GM18505 (cell line): ENCODE measurements at regions not wholly inside any gene's neighbourhood (a gene's known extent, or its start where the extent isn't known, plus 50 kb on each side); places are given as distances from the start of the nearest gene placed in this dataset.

Source experiments
- ATAC-seq: cut with Tn5 transposase; IDR thresholded peaks from one replicate; pipeline ENCODE4 v1.9.1; 2021; ENCODE audit not compliant: unreplicated experiment
- POLR2A ChIP-seq: IDR thresholded peaks from 4 replicates; pipeline ENCODE4 v1.6.1; 2011; ENCODE audit warnings: borderline replicate concordance; ENCODE audit not compliant: insufficient read depth, insufficient read length; ENCODE audit errors: extremely low read depth

DNA sequence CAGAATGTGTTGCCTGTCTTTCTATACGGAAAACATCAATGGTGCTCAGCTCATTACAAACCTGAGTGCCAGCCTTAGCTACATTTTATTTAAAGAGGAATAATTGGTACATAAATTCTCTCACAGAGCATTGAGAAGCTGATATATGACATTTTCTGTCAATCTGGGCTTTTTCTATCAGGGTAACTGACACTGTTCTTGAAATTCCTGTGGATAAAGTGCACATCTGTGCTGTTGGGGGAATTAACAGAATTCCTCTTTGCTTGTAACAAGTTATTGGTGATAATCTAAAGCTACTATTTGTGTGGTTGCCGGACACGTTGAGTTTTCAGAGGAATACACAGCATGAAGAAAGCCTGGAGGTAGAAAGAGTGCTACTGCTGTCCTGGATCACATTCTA, 668.6 kb downstream of the SORCS1 start:
- no peak for ATAC-seq
- no peak for TF ChIP-seq POLR2A

DNA sequence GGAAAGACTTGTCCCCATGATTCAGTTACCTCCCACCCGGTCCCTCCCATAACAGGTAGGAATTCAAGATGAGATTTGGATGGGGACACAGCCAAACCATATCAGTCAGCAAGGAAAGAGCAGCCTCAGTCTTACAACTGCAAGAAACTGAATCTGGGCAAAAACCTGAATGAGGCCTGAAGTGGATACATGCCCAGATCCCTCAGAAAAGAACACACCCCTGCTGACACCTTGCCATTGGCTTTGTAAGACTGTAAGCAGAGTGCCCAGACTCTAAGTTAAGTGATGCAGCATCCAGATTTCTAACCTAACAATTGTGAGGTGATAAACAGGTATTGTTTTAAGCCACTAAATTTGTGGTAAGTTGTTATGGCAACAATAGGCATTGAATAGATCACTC, 670.8 kb downstream of the SORCS1 start:
- TF ChIP-seq POLR2A, result no peak
- ATAC-seq, result no peak

DNA sequence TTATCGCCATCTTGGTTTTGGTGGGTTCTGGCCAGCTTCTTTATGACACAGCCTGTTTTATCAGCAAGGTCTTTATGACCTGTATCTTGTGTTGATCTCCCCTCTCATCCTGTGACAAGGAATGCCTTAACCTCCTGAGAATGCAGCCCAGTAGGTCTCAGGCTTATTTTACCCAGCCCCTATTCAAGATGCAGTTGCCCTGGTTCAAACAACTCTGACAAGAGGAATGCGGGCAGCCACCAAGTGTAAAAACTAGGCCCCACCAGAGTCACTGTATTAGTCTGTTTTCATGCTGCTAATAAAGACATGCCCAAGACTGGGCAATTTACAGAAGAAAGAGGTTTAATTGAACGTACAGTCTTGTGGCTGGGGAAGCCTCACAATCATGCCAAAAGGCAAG, 671.3 kb downstream of the SORCS1 start:
- ATAC-seq, result no peak
- no peak for TF ChIP-seq POLR2A

DNA sequence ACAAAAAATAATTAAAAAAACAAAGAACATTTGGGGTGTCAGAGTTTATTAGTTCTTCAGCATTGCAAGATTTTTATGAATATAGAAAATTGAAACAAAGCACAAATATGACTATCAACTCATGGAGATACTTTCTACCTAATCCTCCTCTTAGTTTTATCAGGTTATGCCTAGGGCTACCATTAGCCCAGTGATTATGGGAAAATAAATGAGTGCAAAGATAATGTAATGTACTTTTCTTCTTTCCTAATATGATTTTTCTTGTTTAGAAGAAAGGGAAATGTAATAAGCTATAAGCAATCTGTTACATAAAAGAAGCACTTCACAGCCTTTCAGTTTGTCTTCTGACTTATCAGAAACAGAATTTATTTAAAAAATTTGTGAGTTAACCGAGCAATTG, 676.8 kb downstream of the SORCS1 start:
- no peak for TF ChIP-seq POLR2A
- no peak for ATAC-seq

DNA sequence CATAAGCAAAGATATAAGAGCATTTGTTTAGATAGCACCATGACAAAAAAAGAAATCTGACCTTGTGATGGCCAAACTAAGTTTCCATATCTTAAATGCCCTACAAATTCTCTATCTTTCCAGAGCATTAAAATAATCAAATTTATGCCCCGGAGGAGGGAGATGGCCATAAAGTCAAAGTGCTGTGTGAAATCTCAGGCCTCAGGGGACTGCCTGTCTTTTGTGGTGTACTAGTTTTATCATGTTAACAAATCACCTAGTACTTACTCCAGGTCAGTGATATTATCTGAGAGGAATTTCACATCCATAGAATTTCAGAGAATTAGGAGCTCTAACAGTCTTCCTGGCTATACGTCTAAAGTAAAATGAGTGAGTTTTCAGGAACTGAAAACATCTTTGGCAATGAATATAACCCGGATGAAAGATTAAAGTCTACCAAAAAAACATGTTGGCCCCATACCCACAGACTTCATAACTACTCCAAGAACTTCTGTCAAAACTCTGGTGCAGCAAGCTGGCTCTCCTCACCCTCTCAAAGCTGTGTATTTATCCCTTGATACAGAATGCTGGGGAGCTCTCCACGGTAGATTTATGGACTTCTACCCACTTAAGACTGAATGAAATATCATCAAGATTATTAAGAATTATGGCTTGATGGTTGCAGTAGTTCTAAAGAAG, 682.8 kb downstream of the SORCS1 start:
- ATAC-seq, result no peak
- no peak for TF ChIP-seq POLR2A

DNA sequence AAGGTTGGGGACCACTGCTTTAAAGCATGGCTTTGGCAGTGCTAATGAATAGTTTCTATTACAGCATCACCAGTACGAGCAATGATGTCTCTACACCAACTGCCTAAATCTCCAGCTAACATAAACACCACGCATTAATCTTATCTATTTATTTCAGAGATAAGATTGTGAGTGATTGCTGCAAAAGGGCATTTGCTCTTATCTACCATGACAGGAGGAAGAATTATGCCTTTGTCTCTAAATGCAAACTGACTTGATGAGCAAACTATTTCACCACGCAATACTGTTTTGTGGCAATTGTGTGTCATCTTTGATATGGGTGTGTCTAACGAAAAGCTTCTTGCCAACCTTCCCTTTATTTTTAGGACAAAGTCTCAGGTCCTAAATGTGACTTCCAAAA, 684.9 kb downstream of the SORCS1 start:
- TF ChIP-seq POLR2A, result no peak
- ATAC-seq, result no peak

DNA sequence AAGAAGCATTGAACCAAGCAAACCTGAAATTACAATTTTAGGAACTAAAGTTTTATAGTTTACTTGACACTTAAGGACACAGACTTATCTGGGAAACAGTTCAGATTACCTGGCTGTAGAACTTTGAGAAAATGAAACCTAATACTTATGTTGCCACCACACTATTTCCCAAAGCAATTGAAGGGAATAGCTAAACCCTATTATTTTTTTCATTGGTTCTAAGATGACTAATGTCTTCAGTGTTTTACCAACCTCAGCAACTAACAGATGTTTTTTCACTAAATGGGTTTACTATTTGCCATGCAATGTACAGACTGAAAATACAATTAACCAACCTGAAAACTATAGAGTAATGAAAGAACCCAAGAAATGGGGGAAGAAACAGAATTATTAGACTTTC, 689.6 kb downstream of the SORCS1 start:
- ATAC-seq, result no peak
- no peak for TF ChIP-seq POLR2A

DNA sequence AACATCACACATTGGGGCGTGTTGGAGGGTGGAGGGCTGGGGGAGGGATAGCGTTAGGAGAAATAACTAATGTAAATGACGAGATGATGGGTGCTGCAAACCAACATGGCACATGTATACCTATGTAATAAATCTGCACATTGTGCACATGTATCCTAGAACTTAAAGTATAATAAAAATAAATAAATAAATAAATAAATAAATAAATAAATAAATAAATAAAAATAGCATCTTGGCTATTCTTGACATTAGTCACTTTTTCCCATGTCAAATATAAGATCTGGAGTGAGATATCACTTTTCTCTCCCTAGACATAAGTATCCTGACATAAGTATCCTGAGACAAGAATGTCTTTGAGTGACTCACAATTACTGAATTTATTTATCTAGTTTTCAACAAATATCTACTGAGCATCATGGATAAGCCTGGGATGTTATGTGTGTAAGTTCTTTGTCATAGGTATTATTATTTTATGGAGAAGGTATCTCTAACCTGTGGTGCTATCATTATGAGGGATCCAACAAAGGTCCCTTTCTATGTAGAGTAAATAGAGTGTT, 691.3 kb downstream of the SORCS1 start:
- no peak for ATAC-seq
- no peak for TF ChIP-seq POLR2A

DNA sequence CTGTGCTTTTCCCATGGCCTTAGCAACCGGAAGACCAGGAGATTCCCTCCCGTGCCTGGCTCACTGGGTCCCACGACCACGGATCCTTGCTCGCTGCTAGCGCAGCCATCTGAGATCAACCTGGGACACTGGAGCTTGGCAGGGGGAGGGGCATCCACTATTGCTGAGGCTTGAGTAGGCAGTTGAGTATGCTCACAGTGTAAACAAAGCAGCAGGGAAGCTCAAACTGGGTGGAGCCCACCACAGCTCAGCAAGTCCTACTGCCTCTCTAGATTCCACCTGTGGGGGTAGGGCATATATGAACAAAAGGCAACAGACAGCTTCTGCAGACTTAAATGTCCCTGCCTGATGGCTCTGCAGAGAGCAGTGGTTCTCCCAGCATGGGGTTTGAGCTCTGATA, 697.0 kb downstream of the SORCS1 start:
- no peak for TF ChIP-seq POLR2A
- no peak for ATAC-seq

DNA sequence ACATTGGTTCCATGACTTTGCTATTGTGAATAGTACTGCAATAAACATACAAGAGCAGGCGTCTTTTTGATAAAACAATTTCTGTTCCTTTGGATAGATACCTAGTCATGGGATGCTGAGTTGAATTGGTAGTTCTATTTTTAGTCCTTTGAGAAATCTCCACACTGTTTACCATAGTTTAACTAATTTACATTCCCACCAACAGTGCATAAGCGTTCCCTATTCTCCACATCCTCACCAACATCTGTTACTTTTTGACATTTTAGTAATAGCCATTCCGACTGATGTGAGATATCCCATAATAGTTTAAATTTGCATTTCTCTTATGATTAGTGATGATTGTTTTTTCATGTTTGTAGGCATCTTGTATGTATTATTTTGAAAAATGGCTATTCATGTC, 707.0 kb downstream of the SORCS1 start:
- ATAC-seq, result no peak
- TF ChIP-seq POLR2A, result no peak

DNA sequence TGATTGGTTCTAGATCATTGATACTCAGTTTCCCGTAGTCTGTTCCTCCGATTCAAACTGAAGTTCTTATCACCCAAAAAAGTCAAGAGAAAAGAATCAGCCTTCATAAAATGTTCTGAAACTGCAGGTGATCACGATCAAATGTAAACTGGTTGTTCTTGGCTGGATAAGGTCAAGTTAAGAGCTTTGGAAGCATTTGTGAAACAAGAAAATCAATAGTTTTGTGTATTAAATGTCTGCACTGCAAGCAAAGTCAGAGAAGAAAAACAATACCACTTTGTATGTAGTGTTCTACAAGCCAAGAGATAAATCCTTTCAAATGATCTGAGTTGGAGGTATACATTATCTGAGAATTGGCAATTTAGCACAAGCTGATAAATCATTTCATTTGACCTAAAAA, 710.3 kb downstream of the SORCS1 start:
- ATAC-seq, result no peak
- TF ChIP-seq POLR2A, result no peak

DNA sequence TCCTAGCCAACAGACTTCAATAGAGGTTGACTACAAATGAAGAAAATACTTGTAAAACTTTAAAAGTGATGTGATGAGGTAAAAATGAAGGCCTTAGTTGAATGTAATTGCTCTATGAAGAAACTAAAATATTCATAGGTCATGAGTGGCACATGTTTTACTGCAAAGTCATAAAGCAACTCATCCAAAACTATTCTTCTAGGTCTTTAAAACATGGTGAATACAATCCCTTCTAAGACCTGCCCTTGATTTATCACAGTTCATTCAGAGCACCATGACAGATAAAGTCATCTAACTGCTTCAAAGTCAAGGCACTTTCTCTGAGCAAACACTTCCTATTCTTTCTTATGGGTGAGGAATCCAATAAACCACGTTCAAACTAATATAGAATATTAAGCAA, 713.5 kb downstream of the SORCS1 start:
- no peak for TF ChIP-seq POLR2A
- no peak for ATAC-seq

DNA sequence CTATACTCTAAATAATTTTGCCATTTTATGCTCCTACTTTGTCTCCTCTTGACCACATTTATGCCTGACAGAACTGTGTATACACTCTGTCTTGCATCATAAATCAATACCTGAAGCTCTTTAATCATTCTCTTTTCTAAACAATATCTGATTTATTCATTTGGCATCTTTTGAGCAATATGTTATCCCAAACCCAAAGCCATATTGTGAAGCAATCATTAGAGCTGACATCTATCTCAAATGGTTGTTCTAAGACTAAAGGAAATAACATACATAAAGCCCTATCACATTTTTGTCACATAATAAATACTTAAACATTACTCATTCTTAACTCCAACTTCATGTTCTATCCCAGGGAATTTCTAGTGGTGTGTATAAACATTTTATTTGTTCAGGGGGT, 717.6 kb downstream of the SORCS1 start:
- ATAC-seq, result no peak
- no peak for TF ChIP-seq POLR2A

DNA sequence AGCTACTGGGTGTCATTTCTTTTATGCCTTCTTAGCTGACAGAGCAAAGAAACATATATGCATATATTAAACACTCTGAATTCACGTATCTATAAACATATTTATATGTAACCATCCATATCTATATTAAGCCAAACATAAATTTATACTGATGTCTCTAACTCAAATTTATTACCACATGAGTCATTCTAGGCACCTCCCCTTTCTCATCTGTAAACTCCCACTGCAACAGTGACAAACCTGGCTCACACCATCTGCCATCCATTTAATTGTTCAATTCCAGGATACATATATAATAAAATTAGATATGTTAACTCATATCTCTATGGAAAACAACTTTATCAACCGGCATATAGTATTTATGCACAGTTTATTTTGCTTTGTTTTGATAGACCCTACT, 722.3 kb downstream of the SORCS1 start:
- no peak for TF ChIP-seq POLR2A
- ATAC-seq, result no peak

DNA sequence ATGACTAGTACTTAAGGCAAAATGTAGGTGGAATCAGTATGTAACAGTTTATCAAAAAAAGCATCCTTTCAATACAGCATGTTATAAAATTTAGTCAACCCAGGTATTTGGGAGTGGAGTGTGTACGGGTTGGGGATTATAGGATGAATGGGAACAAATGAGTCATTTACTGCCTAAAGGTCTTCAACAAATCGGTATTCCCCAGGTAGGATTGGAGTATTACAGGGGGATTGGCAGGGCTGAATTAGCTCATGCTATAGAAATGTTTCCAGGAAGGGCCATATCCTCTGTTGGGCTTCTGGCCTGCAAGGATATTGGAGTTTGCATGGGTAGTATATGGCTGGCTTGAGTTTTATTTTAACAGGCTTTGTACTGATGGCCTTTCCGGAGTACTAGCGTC, 723.7 kb downstream of the SORCS1 start:
- TF ChIP-seq POLR2A, result no peak

DNA sequence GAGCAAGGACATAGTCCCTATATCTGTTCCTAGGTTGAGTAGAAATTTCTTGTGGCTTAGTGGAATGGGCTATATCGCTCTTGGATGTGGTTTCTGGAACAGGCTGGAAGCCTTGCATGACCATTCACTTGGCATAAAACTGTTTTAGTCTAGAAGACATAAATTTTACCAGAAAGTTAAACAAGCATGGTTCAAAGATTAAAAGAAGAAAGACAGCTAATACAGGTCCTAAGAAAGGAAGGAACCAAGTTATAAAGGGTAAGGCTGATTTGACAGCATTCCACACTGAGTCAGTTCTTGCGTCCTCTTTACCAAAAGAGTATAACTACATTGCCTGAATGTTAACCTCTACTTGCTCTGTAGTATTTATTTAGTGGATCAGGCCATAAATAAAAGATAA, 724.2 kb downstream of the SORCS1 start:
- ATAC-seq, result no peak
- no peak for TF ChIP-seq POLR2A

More for the DNA sequence above, 723.7 kb downstream of the SORCS1 start:
- ATAC-seq, result no peak

DNA sequence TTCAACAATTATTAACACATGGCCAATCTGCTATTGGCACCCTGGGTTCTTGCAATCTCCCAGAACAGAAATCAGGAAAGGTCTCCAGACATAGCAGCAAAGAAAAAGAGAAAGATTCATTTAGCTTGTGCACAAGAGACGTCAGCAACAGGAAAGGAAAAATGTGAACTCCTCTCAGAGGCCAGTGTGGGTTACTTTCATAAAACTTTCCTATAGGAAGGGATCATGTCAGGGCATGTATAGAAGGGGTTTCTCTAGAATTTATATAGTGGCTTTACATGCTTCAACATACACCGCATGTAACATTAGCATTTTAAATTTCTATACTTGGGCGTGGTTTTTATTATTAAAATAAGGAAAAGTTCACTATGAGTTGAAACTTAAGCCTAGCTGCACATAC, 725.1 kb downstream of the SORCS1 start:
- ATAC-seq, result no peak
- TF ChIP-seq POLR2A, result no peak
